Peyer's patch (tissue), 4 donors: ENCODE measurements at regions not wholly inside any gene's neighbourhood (a gene's known extent, or its start where the extent isn't known, plus 50 kb on each side); places are given as distances from the start of the nearest gene placed in this dataset.

Source experiments
- DNase-seq, 3 donors: peaks; one replicate each; pipeline ENCODE4 v3.0.0-alpha.2; 2017 to 2019
- H3K27ac ChIP-seq, 4 donors: fragments of 200-600 bp; sonication (generic); one replicate each; pipeline ENCODE4 v1.5.1; 2016 to 2019
- H3K27me3 ChIP-seq, 2 donors: fragments of 200-600 bp; sonication (generic); one replicate each; pipeline ENCODE4 v1.5.1; 2019
- H3K36me3 ChIP-seq, 3 donors: fragments of 200-600 bp; sonication (generic); one replicate each; pipeline ENCODE4 v1.5.1; 2016 to 2019
- H3K4me1 ChIP-seq, 4 donors: fragments of 200-600 bp; sonication (generic); one replicate each; pipeline ENCODE4 v1.5.1; 2016 to 2019
- H3K4me3 ChIP-seq, 4 donors: fragments of 200-600 bp; sonication (generic); 1 replicate in 3 of 4; 2 replicates in 1 of 4; pipeline ENCODE4 v1.5.1; 2016 to 2019; ENCODE audit warnings: mild to moderate bottlenecking in 1 of 4
- H3K9me3 ChIP-seq, 4 donors: fragments of 200-600 bp; sonication (generic); one replicate each; pipeline ENCODE4 v1.5.1; 2016 to 2019; ENCODE audit warnings: mild to moderate bottlenecking in 1 of 4
- POLR2A ChIP-seq, 2 donors: fragments of 450-650 bp; IDR thresholded peaks; one replicate each; pipeline ENCODE4 v1.5.1; 2017; ENCODE audit warnings: antibody characterized with exemption in 2 of 2, mild to moderate bottlenecking in 2 of 2, moderate library complexity in 2 of 2
- TF ChIP-seq, protein P1 (sequence below), 6 experiments: fragments of 450-650 bp in 4 of 6; fragments of 200-600 bp in 2 of 6; sonication (generic) in 1 of 6; IDR thresholded peaks; one replicate each; pipeline ENCODE4 v1.5.1; 2017 to 2019; ENCODE audit warnings: antibody characterized with exemption in 6 of 6, mild to moderate bottlenecking in 3 of 6, moderate library complexity in 1 of 6

DNA sequence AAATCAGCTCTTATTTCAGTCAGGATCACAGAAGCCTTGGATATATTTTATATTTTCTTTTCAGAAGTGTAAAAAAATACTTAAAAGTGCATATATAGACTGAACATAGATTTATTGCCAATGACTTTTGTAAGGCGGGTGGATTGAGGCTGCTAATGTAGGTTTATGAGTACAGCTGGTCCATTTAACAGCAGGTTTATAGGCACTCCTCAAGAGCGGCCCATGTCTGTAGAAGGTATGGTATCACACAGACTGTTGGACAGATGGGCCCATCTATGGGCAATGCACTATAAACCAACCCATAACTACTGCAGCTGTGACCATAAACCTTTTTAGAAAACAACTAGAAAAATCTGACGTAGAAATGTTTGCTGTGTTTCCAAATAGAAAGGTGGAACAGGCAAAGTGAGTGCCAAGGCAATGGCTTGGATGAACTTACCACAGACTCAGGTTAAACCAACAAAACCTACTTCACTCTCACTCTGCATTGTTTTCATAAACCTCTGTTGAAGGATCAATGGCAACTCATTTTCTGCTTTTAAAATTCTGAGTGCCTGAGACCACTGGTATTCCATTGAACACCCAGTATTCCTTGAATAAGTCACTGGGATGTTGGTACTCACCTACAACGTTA lies 170.6 kb upstream of the EYA4 start:
- Histone ChIP-seq H3K9me3 (no peaks in the 10 kb centered on the region), H3K36me3 (no peaks in the 10 kb centered on the region), H3K27me3 (no peaks in the 10 kb centered on the region), H3K4me3 (no peak overlapping the region), H3K27ac (no peak overlapping the region), H3K4me1 (no peaks in the 10 kb centered on the region)
- no peak for DNase-seq
- no peak for TF ChIP-seq POLR2A (IDR thresholded peaks at IDR 0.05)
- TF ChIP-seq, protein P1, sequence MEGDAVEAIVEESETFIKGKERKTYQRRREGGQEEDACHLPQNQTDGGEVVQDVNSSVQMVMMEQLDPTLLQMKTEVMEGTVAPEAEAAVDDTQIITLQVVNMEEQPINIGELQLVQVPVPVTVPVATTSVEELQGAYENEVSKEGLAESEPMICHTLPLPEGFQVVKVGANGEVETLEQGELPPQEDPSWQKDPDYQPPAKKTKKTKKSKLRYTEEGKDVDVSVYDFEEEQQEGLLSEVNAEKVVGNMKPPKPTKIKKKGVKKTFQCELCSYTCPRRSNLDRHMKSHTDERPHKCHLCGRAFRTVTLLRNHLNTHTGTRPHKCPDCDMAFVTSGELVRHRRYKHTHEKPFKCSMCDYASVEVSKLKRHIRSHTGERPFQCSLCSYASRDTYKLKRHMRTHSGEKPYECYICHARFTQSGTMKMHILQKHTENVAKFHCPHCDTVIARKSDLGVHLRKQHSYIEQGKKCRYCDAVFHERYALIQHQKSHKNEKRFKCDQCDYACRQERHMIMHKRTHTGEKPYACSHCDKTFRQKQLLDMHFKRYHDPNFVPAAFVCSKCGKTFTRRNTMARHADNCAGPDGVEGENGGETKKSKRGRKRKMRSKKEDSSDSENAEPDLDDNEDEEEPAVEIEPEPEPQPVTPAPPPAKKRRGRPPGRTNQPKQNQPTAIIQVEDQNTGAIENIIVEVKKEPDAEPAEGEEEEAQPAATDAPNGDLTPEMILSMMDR (IDR thresholded peaks at IDR 0.05): no peak

GRCh38 chr6:133079901-133080300 lies 161.3 kb upstream of the EYA4 start:
- Histone ChIP-seq H3K9me3 (no peaks in the 10 kb centered on the region), H3K27me3 (no peaks in the 10 kb centered on the region), H3K27ac (no peak overlapping the region), H3K4me1 (no peaks in the 10 kb centered on the region), H3K4me3 (no peak overlapping the region), H3K36me3 (no peaks in the 10 kb centered on the region)
- TF ChIP-seq, protein P1 (IDR thresholded peaks at IDR 0.05): no peak
- DNase-seq: no peak

- Histone ChIP-seq H3K4me1 (no peaks in the 10 kb centered on the region), H3K36me3 (no peaks in the 10 kb centered on the region), H3K27ac (no peak overlapping the region), H3K27me3 (no peaks in the 10 kb centered on the region), H3K4me3 (no peak overlapping the region), H3K9me3 (no peaks in the 10 kb centered on the region)
- no peak for TF ChIP-seq POLR2A (IDR thresholded peaks at IDR 0.05)
- TF ChIP-seq, protein P1 (IDR thresholded peaks at IDR 0.05): no peak
- DNase-seq: no peak
Observed at GRCh38 chr6:133083248-133083967, 157.7 kb upstream of the EYA4 start.

DNA sequence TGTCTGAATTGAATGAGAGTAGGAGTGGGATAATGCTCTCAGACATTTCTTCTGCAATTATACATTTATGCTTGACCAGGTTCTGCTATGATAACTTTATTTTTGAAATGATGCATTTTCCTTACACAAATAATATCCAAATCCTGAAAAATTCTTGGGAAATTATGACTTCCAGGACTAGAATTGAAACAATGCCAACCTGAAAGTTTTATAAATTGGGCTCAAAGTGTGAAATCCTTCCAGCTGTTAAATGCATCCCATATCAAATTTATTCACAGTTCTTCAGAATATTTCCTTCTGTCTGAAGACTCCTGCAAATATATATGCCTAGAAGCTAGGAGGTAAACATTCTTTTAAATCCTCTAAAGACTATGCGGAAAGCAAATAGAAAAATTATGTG lies 155.7 kb upstream of the EYA4 start:
- no peak for TF ChIP-seq POLR2A (IDR thresholded peaks at IDR 0.05)
- TF ChIP-seq, protein P1 (IDR thresholded peaks at IDR 0.05): no peak
- Histone ChIP-seq H3K27me3 (no peaks in the 10 kb centered on the region), H3K27ac (no peak overlapping the region)

GRCh38 chr6:133085896-133086295 lies 155.3 kb upstream of the EYA4 start:
- Histone ChIP-seq H3K36me3 (no peaks in the 10 kb centered on the region), H3K4me1 (no peaks in the 10 kb centered on the region), H3K4me3 (no peak overlapping the region), H3K27me3 (no peaks in the 10 kb centered on the region), H3K9me3 (no peaks in the 10 kb centered on the region), H3K27ac (no peak overlapping the region)
- no peak for TF ChIP-seq POLR2A (IDR thresholded peaks at IDR 0.05)
- TF ChIP-seq, protein P1 (IDR thresholded peaks at IDR 0.05): no peak
- DNase-seq: no peak

More for the DNA sequence above, 155.7 kb upstream of the EYA4 start:
- Histone ChIP-seq H3K4me1 (no peaks in the 10 kb centered on the region), H3K9me3 (no peaks in the 10 kb centered on the region), H3K36me3 (no peaks in the 10 kb centered on the region), H3K4me3 (no peak overlapping the region)
- DNase-seq: no peak
